ENCODE measurements at regions not wholly inside any gene's neighbourhood (a gene's known extent, or its start where the extent isn't known, plus 50 kb on each side); places are given as distances from the start of the nearest gene placed in this dataset.

DNA sequence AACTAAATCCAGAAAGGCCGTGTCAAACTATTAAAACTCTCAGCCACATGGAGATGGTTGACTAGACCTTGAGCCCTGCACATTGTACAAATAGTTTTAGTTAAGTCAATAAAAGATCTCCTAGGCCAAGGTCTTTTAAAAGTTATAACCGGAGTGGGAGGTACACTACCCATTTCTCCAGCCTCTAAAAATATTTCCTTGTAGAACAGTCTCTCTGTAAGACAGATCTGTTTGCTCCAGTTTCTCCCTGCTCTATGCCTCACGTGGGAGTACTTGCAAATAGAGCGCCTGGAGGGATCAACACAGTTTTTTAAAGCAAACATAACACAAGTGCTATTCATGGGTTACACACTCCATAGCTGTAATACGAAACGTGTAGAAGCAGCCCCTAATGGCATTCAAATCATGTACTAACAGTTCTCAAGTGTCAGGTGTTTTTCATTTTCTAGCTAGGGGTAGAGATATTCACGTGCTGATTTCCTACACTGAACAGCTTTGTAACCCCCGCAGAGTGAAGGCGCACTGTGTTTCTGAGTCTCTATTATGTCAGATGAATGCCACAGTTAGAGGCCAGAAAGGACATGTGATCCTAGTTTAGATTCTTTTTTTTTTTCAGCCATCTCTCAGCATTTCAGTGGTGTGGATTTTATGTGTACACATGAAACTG, 703.4 kb upstream of the GRAMD2B start:
- peak; percentile 24 for DNase-seq

DNA sequence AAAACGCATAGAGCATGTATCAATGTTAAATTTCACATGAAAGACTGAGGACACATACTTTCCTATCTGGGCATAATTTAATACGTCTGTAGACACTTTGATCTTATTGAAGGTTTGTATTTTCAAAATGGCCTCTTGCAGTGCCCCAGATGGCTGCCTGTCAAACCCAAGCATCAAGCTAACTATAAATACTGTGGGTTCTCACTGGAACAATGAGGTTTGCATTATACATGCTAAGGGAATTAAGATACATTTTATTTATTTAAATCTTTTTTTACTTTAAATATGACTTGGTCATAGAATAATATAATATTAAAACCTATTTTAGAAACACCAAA, 702.9 kb upstream of the GRAMD2B start:
- DNase-seq: no peak

DNA sequence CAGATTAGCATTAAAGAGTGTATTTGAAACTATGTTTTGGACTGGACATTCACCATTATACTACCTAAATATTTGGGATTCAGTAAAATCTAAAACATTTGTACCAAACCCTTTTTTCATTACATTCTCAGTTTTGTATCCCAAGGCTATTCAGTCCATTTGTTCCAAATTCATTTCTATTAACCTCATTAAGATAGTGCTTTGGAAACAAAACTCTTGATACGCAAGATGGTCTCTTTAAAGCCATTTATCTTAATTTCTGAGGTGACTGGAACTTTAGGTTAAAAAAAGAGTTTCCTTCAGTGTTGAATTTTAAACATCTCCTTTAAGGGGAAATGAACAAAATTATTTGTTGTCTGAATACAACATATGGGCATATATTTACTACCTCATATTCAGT, 702.5 kb upstream of the GRAMD2B start:
- no peak for DNase-seq

DNA sequence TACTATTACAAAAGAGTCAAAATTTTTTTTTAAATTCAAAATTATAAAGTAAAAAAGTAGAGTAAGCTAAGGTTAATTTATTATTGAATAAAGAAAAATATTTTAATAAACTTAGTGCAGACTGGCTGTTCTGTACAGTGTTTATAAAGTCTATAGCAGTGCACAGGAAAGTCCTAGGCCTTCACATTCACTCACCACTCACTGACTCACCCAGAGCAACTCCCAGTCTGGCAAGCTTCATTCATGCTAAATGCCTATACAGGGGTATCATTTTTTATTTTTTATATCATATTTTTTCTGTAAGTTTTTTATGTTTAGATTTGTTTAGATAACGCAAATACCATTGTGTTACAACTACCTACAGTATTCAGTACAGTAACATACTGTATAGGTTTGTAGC, 700.7 kb upstream of the GRAMD2B start:
- DNase-seq: no peak

DNA sequence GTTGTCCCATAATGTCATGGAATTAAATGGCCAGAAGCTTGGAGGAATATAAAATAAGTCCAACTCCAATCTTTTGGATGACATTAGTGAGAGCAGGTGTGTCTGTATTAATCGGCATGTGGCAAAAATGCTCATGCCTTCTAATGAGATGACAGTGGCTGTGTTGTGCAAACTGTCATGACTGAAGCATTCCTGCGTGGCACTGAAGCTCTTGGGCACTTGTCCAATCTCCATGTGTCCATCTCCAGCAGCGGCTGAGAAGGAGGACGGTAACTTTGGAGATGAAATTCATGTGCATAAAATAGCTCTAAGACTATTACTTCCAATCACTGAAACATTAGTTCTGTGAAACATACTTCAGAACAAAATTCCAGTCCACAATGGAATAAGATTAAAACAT, 697.5 kb upstream of the GRAMD2B start:
- DNase-seq: no peak

DNA sequence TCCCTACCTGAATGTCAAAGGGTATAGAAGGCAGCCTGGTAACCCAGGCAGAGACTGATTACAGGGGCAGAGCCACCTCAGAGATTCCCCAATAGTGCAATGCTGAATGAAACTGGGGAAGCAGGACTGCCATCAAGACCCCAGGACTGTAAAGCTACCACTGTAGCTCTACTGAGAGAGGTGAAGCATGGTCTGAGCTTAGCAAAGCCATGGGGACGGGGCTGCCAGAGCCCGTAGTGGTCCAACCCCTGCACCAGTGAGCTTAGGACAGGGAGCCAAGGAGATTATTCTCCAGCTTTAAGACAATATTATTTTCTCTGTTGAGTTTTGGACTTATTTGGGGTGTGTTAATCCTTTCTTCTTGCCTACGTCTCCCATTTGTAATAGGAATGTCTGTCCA, 679.3 kb upstream of the GRAMD2B start:
- DNase-seq: no peak

DNA sequence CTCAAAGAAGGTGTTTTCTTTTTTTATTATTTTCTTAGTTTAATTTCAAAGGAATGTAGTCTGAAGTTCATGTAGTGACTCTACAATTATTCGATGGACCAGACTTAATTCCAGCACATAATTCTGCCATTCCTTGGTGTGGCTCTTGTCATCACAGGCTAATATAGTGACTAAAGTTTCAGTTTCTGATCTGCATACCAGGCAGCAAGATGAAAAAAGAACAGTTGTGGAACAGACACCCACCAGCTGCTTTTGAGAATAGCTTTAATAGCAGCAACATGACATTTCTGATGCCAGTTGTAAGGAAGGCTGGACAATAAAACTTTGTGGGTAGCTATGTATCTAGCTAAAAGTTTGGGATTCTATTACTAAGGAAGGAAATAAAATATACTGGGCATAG, 676.3 kb upstream of the GRAMD2B start:
- no peak for DNase-seq

DNA sequence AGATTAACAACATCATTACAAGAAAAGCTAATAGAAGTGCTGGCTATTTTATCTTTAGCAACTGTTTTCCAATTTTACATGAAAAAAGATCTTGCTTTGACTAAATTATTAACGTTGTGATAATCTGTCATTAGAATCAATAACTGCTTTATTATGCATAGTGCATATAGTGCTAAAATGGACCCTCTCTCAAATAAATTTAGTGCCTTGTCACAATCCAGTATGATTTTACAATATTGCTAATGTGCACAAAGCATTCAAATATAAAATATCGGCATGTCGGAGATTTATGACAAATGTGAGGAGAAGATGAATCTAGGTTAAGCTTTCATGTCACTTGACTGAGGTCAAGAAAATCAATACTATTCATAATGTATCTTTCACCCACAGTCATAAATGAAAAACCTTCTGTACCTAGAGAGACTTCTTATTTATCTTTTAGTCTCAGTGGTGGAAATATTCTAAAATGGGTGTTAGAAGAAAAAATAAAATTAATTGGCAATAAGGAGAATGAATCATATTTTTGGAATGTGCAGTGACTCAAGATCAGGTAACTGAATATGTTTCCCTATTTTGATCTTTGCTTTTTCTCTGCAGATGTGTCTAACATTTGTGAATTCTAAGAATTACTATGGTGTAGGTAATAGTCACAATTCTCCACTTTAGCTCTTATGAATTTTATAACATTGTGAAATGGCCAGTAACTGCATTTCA, 672.9 kb upstream of the GRAMD2B start:
- no peak for DNase-seq

DNA sequence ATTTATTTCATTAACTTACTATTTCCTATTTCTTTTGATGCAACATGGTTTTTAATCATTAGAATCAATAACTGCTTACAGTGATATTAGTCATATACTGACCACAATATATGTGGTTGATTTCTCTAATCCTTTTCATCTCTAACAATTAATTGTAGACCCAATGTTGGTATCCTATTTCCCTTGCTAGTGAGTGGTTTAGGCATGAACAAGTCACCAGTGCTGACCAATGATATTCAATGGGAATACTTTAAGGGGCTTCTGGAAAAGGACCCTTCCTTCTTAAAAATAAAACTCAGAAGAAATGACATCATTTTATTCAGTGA, 672.4 kb upstream of the GRAMD2B start:
- no peak for DNase-seq

DNA sequence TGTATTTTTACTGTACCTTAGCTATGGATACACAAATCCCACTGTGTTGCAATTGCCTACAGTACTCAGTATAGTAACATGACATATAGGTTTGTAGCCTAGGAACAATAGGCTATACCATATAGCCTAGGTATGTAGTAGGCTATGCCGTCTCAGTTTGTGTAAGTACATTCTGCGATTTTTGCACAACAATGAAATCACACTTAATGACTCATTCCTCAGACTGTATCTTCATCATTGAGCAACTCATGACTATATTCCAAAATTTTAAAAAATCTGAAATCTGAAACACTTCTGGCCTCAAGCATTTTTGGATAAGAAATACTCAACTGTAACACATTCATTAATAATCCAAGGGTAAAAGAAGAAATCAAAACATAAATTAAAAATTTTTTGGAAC, 666.8 kb upstream of the GRAMD2B start:
- no peak for DNase-seq

DNA sequence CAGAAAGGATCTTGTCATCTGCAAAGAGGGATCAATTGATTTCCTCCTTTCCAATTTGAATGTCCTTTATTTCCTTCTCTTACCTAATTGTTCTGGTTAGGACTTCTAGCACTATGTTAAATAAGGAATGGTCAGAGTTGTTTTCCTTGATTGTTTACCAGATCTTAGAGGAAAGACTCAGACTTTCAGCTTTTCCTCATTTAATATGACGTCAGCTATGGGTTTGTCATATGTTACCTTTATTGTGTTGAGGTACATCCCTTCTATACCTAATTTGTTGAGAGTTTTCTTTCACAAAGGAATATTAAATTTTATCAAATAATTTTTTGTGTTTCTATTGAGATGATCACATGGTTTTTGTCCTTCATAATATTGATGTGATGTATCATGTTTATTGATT, 656.5 kb upstream of the GRAMD2B start:
- DNase-seq: no peak

DNA sequence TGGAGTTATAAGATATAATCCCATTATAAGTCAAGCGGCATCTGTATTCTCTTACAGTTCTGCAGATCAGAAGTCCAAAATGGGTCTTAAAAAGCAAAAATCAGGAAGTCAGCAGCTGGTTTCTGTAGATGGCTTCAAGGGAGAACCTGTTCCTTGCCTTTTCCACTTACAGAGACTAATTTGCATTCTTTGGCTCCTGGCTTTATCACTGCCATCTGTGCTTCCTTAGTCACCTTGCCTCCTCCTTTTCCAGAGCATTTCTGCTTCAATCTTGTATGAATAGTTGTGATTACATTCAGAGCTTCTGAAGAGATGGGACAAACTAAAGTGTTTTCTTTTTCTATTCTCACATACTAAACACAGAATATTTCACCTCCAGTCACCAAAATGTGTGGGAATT, 647.3 kb upstream of the GRAMD2B start:
- DNase-seq: no peak

DNA sequence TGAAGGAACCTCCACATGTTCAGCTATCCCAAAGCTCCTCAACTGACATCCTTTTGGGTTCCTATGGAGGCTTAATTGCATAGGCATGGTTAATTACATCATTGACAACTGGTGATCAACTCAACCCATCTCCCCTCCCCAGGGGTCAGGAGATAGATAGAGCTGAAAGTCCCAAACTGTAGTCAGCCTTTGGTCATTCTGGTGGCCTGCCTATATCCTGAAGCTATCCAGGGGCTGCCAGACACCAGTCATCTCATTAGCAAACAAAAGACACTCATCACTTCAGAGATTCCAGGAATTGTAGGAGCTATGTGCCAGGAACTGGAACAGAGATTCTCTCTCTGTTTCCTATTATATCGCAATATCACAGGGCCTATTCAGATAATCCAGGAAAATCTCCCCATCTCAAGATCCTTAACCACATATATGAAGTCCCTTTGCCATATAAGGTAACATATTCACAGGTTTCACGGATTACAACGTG, 646.5 kb upstream of the GRAMD2B start:
- no peak for DNase-seq

DNA sequence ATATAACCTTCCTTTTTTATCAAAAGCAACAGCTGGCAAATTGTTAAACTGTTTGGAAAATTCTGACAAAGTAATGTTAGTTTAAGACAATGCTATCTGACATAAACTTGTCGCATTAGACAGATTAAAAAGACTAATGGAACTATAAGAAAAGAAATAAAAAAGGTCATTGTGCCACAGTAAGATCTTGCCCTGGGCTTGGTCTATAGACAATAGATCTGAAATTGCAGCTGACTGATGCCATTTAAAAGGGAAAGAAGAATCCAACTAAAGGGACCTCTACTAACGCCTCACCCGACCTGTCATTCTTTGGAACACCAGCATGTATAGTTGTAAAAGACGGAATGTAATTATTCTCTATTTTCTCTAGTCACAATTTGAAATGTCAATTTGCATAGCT, 644.4 kb upstream of the GRAMD2B start:
- DNase-seq: no peak

DNA sequence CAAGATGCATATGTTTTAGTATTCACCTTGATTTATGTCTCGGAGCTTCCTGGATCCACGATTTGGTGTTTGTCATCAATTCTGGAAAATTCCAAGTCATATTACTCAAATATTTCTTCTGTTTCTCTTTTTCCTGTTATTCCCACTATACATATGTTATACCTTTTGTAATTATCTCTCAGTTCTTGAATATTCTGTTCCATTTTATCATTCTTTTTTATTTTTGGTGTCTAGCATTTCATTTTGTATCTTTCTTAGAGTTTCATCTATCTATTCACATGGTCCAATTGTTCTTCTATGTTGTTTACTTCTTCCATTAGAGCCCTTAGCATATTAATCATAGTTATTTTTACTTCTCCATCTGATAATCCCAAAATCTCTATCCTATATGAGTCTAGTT, 637.8 kb upstream of the GRAMD2B start:
- no peak for DNase-seq

DNA sequence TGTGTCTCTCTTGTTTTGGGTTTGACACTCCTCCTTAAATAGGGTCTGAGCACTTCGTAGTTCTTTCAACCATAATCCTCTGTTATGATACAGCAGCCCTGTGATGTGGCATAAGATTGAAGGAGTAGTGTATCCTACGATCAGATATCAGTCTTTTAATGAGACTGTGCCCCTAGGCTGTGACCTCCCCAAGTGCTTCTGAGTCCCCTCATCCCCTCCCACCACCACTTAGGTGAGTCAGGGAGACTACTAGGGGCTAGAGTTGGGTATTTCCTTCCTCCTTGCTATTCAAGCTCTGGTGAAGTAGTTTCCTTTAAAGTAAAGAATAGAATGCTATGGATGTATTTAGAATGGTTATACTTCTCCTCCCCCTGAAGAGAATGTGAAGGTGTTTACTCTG, 637.2 kb upstream of the GRAMD2B start:
- DNase-seq: no peak

DNA sequence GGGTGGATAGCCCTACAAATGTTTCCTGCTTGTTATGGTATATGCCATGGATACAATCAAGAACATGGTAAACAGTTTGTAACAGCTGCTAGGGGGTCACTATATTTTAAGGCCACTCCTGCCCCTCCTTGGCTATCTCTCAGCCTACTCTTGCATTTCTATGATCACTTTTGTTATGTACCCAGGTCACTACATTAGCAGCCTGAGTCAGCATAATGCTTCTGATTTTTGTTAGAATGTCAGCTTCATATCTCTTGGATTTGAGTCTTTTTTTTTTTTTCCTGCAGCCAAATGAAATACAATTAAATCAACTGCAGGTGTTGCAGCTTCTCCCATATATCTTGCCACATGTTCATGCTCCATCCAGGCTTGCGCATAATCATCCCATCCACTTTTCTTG, 629.7 kb upstream of the GRAMD2B start:
- no peak for DNase-seq

DNA sequence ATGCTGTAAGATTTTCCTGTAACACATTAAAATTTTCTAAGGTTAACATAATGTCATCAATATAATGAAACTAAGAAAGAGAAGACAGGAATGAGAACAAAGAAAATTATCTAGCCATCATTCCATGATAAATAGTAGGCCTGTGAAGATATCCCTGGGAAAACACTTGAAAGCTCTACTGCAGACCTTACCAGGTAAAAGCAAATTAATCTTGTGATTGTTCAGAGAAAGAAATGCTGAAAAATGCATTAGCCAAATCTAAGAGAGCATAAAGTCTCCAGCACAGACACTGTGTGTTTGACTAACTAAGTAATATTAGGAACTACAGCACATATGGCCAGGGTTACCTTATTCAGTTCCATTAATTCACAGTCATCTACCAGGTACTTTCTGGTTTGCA, 628.3 kb upstream of the GRAMD2B start:
- no peak for DNase-seq

DNA sequence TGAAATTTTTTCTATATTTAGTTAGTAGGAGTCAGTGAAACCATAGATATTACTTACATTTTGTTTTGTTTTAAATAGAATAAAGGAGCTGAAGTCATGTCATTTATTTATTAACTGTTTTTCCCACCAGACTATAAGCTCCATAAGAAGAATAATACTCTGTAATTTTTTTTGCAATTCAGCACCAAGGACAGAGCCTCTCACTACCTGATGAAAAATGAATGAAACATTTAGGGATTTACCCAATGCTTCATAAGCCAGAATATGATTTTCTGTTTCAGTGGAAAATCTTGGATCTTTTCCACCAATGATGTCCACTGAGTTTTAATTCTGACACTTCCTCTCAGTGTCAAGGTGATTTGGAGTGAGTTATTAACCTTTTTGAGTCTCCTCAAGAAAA, 624.9 kb upstream of the GRAMD2B start:
- no peak for DNase-seq

DNA sequence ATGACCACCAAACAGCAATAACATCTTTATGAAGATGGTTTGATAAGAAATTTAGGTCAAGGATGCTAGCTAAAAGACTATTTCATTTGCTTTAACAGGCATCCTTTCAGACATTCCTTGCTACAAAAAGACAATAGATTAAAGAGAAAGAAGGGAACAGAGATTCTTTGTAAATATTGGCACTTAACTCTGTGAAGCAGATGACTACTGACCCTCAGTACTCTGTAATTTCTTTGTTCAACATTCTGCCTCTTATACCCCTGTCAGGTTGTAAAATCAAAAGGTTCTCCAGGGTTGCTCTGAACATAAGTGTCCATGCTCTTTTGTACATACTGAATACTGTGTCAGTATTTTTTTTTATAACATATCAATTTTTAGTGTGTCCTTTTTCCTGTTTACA, 610.6 kb upstream of the GRAMD2B start:
- DNase-seq: no peak

DNA sequence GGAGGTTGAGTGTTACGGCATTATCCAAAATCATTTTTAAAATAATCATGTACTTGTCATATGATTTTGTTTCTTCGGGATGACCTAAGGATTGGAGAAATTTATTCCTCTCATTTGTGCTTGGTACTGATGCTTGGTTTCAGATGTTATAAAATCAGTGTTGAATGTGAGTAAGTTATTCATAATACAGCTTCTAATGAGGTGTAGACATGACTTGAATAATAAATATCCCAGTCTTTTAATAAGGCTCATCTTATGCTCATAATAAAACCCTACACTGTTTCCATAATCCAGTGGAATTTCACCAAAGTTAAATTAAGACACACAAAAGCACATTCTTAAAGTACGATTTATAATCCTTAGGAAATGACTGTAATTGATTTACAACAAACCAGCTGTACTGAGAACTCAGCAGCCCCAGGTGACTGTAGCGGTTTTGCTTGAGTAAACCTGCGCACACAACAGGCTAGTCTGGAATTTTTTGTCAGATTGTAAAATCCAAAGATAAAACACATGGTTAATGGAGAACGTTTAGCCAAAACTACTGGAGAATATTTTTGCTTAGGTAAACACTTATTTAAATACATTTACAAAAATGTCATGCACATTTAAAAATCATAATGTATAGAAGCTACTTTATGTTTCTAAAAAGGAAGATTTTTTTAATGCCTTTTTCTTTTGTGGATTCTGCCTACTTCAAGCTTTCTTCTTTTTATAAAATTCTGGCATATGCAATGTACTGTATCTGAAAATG, 609.8 kb upstream of the GRAMD2B start:
- DNase-seq: no peak

DNA sequence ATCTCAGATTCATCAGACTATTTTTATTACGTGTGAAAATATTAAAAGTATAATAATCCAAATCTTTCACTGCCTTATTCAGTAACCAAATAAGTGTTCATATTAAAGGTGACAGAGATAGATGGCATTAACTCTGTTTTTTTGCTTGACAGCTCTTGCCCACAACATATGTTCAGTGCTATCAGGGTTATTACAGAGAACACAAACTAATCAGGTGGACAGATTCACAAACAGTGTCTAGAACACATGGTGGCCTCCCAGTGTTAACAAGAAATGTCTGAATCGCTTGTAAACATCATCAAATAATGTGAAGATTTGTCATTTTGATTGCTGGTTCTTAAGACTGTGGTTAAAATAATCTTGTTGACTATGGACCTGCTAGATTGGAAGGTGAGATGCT, 609.1 kb upstream of the GRAMD2B start:
- DNase-seq: no peak

DNA sequence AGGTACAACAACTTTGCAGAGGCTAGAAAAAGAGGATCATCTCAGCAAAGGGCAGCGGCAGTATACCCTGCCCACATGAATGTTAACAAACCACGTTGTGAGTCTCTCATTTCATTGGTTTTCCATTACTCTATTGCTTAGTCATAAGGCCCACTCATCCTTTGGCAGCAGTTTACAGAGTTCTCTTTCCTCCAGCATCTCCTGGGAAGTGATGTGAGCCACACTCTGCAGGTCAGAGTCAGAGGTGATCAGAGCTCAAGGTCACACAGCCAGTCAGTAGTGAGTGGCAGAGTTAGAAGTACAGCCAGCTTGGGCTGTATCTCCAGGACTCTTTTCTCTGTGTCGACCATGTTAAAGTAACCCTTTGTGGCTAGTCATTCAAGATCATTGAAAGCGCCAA, 599.6 kb upstream of the GRAMD2B start:
- no peak for DNase-seq

DNA sequence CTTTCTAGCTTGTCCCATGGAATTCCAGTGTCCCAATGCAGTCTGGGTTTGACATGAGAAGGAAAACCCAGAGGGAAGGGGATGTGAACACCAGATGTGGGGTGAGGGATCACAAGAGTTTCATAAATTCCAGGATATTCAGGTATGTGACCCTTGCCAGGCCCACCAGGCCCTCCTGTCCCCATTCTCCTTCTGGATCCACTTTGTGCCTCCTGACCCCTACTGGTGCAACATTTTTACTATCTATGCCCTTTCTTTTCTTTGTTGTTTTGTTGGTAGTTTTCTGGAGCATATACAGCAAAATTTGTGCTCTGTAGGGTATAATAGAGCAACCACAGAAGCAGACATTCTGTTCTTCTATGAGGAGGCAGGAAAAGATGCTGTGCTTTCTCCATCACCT, 597.0 kb upstream of the GRAMD2B start:
- DNase-seq: no peak

DNA sequence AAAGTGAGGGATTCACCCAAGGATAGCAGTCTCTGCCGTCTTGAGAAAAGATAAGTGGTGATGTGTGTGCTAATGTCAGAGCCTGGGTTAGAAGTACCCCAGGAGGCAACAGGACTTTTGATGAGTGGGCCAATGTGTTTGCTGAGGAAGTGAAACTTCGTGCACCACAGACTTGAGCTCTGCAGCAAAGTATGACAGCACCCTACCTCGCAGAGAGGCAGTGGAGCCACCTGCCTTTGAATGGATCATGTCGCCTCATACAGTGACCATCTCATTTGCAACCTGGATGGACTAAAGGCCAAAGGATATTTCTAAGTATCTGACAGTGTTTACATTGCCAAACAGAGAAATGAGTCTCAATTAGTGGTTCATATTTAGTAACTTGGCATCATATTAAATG, 593.9 kb upstream of the GRAMD2B start:
- DNase-seq: no peak
